GM23338 (cell line): ENCODE measurements at regions not wholly inside any gene's neighbourhood (a gene's known extent, or its start where the extent isn't known, plus 50 kb on each side); places are given as distances from the start of the nearest gene placed in this dataset.

ENCODE experiments used
- ATAC-seq: fragments of 200-7000 bp; cut with Tn5 transposase; 3 replicates; pipeline ENCODE4 v1.9.1; 2020
- DNase-seq: peaks from one replicate; pipeline ENCODE4 v3.0.0-alpha.2; 2015; ENCODE audit warnings: low spot score
- H2AFZ ChIP-seq: fragments of 200-600 bp; sonication (generic); 2 replicates; pipeline ENCODE4 v1.8.0; 2016; ENCODE audit warnings: antibody characterized with exemption, mild to moderate bottlenecking, moderate library complexity
- H3F3A ChIP-seq: fragments of 200-600 bp; sonication (generic); replicated peaks from 2 replicates; pipeline ENCODE4 v1.8.0; 2017; ENCODE audit warnings: antibody characterized with exemption, mixed run types, low read depth
- H3K27ac ChIP-seq: fragments of 200-600 bp; sonication (generic); 2 replicates; pipeline ENCODE4 v1.6.1; 2016; ENCODE audit warnings: low read depth
- H3K27me3 ChIP-seq: fragments of 200-600 bp; sonication (generic); 2 replicates; pipeline ENCODE4 v1.8.0; 2016; ENCODE audit warnings: mild to moderate bottlenecking, mixed run types, moderate library complexity; ENCODE audit not compliant: insufficient read depth
- H3K36me3 ChIP-seq: fragments of 200-600 bp; sonication (generic); 2 replicates; pipeline ENCODE4 v1.8.0; 2016; ENCODE audit warnings: mild to moderate bottlenecking; ENCODE audit not compliant: insufficient read depth
- H3K4me1 ChIP-seq: fragments of 200-600 bp; sonication (generic); 2 replicates; pipeline ENCODE4 v1.8.0; 2016; ENCODE audit warnings: mild to moderate bottlenecking, moderate library complexity; ENCODE audit not compliant: insufficient read depth
- H3K4me2 ChIP-seq: fragments of 200-600 bp; sonication (generic); 2 replicates; pipeline ENCODE4 v1.7.1; 2017; ENCODE audit warnings: mixed run types
- H3K4me3 ChIP-seq: fragments of 200-600 bp; sonication (generic); 2 replicates; pipeline ENCODE4 v1.6.1; 2016; ENCODE audit warnings: mixed run types
- H3K79me2 ChIP-seq: fragments of 200-600 bp; sonication (generic); replicated peaks from 2 replicates; pipeline ENCODE4 v1.8.0; 2017; ENCODE audit warnings: mild to moderate bottlenecking; ENCODE audit not compliant: insufficient read depth
- H3K9me2 ChIP-seq: fragments of 200-600 bp; sonication (generic); 2 replicates; pipeline ENCODE4 v1.8.0; 2017; ENCODE audit not compliant: insufficient read depth
- H4K20me1 ChIP-seq: fragments of 200-600 bp; sonication (generic); replicated peaks from 2 replicates; pipeline ENCODE4 v1.8.0; 2017; ENCODE audit warnings: mild to moderate bottlenecking; ENCODE audit not compliant: insufficient read depth
- H3K27ac Mint-ChIP-seq: 2 replicates; pipeline ENCODE4 v1.8.0; 2020; ENCODE audit warnings: inconsistent platforms, mild to moderate bottlenecking, moderate library complexity, mixed read lengths
- H3K27me3 Mint-ChIP-seq: 3 replicates; pipeline ENCODE4 v1.8.0; 2022; ENCODE audit warnings: low read depth, mild to moderate bottlenecking, moderate library complexity, mixed read lengths, inconsistent platforms; ENCODE audit not compliant: insufficient read depth, poor library complexity
- H3K36me3 Mint-ChIP-seq: 3 replicates; pipeline ENCODE4 v1.8.0; 2021; ENCODE audit warnings: low read depth, mild to moderate bottlenecking, inconsistent platforms, moderate library complexity, mixed read lengths
- H3K4me1 Mint-ChIP-seq: 3 replicates; pipeline ENCODE4 v1.8.0; 2020; ENCODE audit warnings: mild to moderate bottlenecking, inconsistent platforms, mixed read lengths
- H3K4me3 Mint-ChIP-seq: 3 replicates; pipeline ENCODE4 v1.8.0; 2021; ENCODE audit warnings: moderate library complexity, mild to moderate bottlenecking, inconsistent platforms, mixed read lengths
- H3K9me3 Mint-ChIP-seq: 3 replicates; pipeline ENCODE4 v1.8.0; 2020; ENCODE audit warnings: moderate library complexity, mild to moderate bottlenecking, inconsistent platforms, mixed read lengths
- CREB1 ChIP-seq: fragments of 250-450 bp; sonication (Bioruptor Pico); IDR thresholded peaks from 2 replicates; pipeline ENCODE4 v1.5.0; 2020; ENCODE audit warnings: low read depth, mild to moderate bottlenecking, moderate library complexity
- EZH2 ChIP-seq: fragments of 200-600 bp; sonication (generic); IDR thresholded peaks from one replicate; pipeline ENCODE4 v1.8.0; 2017; ENCODE audit warnings: antibody characterized with exemption, mild to moderate bottlenecking, low read depth; ENCODE audit not compliant: unreplicated experiment
- EZH2phosphoT487 ChIP-seq: fragments of 200-600 bp; sonication (generic); IDR thresholded peaks from one replicate; pipeline ENCODE4 v1.8.1; 2018; ENCODE audit warnings: antibody characterized with exemption; ENCODE audit not compliant: unreplicated experiment
- JUNB ChIP-seq: IDR thresholded peaks from one replicate; pipeline ENCODE4 v1.6.1; 2016; ENCODE audit warnings: antibody characterized with exemption; ENCODE audit not compliant: unreplicated experiment
- NANOG ChIP-seq: IDR thresholded peaks from 2 replicates; pipeline ENCODE4 v1.6.1; 2016; ENCODE audit warnings: antibody characterized with exemption, borderline replicate concordance
- POLR2AphosphoS5 ChIP-seq: IDR thresholded peaks from 2 replicates; pipeline ENCODE4 v1.6.1; 2016; ENCODE audit warnings: antibody characterized with exemption, low read depth
- STAT1 ChIP-seq: IDR thresholded peaks from one replicate; pipeline ENCODE4 v1.6.1; 2016; ENCODE audit warnings: antibody characterized with exemption; ENCODE audit not compliant: unreplicated experiment
- ZNF114 ChIP-seq: fragments of 250-450 bp; sonication (Bioruptor Pico); IDR thresholded peaks from 2 replicates; pipeline ENCODE4 v1.5.0; 2020; ENCODE audit warnings: mild to moderate bottlenecking, moderate library complexity
- ZNF331 ChIP-seq: fragments of 250-450 bp; sonication (Bioruptor Pico); IDR thresholded peaks from 2 replicates; pipeline ENCODE4 v1.5.0; 2020; ENCODE audit warnings: low read depth, mild to moderate bottlenecking, moderate library complexity
- TF ChIP-seq, protein P1 (sequence below), 2 experiments: fragments of 200-600 bp in 1 of 2; sonication (generic) in 1 of 2; conservative IDR thresholded peaks; 2 replicates each; pipeline versions ENCODE4 v1.5.1 to v1.6.1; 2016 to 2017; ENCODE audit warnings: antibody characterized with exemption in 2 of 2, low read depth in 2 of 2, mild to moderate bottlenecking in 2 of 2, moderate library complexity in 1 of 2
- TF ChIP-seq, protein P2 (sequence below): IDR thresholded peaks from 2 replicates; pipeline ENCODE4 v1.6.1; 2016; ENCODE audit warnings: antibody characterized with exemption
- TF ChIP-seq, protein P3 (sequence below): IDR thresholded peaks from one replicate; pipeline ENCODE4 v1.6.1; 2018; ENCODE audit warnings: antibody characterized with exemption; ENCODE audit not compliant: unreplicated experiment
- TF ChIP-seq, protein P4 (sequence below): fragments of 250-450 bp; sonication (Bioruptor Pico); IDR thresholded peaks from 2 replicates; pipeline ENCODE4 v1.5.0; 2020; ENCODE audit warnings: mild to moderate bottlenecking, moderate library complexity

DNA sequence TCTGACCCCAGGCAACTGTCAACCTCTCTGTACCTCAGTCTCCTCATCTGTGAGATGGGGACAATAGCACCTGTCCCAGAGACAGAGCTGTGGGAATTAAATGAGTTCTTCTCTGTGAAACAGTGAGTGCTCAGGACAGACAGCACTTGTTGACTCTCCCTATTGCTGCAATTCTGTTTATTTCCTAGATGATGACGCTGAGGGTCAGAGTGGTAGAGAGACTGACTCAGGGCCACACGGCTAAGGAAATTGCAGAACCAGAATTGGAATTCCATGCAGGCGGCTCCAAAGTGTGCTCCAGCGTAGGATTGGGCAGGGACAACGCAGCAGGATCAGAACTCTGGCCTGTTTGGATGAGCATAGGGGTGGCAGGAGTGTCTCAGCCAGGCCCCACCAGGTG lies 302.2 kb downstream of the C16orf95 start:
- H3K4me2 ChIP-seq, result no peak overlapping the region
- no peak overlapping the region for H3K4me3 ChIP-seq
- ATAC-seq (no peak), DNase-seq (no peak)
- no peaks in the 10 kb centered on the region for H3K36me3 ChIP-seq
- H3K27ac ChIP-seq, result no peak overlapping the region
- no peaks in the 10 kb centered on the region for H3K4me1 ChIP-seq
- Mint-ChIP-seq H3K9me3 (no peaks in the 10 kb centered on the region), H3K36me3 (no peaks in the 10 kb centered on the region), H3K27ac (no peak overlapping the region), H3K4me1 (0 out of 3 replicates have a peak, but pooled peaks cover 3% of the 10 kb centered on the region), H3K4me3 (no peak overlapping the region), H3K27me3 (no peaks in the 10 kb centered on the region)
- H2AFZ ChIP-seq, result no peak overlapping the region
- H4K20me1 ChIP-seq, result no peaks in the 10 kb centered on the region
- no peak for TF ChIP-seq CREB1 (CRISPR knock-in tag)
- TF ChIP-seq, protein P1, sequence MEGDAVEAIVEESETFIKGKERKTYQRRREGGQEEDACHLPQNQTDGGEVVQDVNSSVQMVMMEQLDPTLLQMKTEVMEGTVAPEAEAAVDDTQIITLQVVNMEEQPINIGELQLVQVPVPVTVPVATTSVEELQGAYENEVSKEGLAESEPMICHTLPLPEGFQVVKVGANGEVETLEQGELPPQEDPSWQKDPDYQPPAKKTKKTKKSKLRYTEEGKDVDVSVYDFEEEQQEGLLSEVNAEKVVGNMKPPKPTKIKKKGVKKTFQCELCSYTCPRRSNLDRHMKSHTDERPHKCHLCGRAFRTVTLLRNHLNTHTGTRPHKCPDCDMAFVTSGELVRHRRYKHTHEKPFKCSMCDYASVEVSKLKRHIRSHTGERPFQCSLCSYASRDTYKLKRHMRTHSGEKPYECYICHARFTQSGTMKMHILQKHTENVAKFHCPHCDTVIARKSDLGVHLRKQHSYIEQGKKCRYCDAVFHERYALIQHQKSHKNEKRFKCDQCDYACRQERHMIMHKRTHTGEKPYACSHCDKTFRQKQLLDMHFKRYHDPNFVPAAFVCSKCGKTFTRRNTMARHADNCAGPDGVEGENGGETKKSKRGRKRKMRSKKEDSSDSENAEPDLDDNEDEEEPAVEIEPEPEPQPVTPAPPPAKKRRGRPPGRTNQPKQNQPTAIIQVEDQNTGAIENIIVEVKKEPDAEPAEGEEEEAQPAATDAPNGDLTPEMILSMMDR (conservative IDR thresholded peaks at IDR 0.05; ENCODE audit: low read depth in 2 of 2), result no peak
- TF ChIP-seq, protein P2, sequence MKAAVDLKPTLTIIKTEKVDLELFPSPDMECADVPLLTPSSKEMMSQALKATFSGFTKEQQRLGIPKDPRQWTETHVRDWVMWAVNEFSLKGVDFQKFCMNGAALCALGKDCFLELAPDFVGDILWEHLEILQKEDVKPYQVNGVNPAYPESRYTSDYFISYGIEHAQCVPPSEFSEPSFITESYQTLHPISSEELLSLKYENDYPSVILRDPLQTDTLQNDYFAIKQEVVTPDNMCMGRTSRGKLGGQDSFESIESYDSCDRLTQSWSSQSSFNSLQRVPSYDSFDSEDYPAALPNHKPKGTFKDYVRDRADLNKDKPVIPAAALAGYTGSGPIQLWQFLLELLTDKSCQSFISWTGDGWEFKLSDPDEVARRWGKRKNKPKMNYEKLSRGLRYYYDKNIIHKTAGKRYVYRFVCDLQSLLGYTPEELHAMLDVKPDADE, result no peak
- TF ChIP-seq ZNF331, result no peak
- TF ChIP-seq, protein P3, sequence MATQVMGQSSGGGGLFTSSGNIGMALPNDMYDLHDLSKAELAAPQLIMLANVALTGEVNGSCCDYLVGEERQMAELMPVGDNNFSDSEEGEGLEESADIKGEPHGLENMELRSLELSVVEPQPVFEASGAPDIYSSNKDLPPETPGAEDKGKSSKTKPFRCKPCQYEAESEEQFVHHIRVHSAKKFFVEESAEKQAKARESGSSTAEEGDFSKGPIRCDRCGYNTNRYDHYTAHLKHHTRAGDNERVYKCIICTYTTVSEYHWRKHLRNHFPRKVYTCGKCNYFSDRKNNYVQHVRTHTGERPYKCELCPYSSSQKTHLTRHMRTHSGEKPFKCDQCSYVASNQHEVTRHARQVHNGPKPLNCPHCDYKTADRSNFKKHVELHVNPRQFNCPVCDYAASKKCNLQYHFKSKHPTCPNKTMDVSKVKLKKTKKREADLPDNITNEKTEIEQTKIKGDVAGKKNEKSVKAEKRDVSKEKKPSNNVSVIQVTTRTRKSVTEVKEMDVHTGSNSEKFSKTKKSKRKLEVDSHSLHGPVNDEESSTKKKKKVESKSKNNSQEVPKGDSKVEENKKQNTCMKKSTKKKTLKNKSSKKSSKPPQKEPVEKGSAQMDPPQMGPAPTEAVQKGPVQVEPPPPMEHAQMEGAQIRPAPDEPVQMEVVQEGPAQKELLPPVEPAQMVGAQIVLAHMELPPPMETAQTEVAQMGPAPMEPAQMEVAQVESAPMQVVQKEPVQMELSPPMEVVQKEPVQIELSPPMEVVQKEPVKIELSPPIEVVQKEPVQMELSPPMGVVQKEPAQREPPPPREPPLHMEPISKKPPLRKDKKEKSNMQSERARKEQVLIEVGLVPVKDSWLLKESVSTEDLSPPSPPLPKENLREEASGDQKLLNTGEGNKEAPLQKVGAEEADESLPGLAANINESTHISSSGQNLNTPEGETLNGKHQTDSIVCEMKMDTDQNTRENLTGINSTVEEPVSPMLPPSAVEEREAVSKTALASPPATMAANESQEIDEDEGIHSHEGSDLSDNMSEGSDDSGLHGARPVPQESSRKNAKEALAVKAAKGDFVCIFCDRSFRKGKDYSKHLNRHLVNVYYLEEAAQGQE, result no peak
- no peak for TF ChIP-seq JUNB
- TF ChIP-seq, protein P4, sequence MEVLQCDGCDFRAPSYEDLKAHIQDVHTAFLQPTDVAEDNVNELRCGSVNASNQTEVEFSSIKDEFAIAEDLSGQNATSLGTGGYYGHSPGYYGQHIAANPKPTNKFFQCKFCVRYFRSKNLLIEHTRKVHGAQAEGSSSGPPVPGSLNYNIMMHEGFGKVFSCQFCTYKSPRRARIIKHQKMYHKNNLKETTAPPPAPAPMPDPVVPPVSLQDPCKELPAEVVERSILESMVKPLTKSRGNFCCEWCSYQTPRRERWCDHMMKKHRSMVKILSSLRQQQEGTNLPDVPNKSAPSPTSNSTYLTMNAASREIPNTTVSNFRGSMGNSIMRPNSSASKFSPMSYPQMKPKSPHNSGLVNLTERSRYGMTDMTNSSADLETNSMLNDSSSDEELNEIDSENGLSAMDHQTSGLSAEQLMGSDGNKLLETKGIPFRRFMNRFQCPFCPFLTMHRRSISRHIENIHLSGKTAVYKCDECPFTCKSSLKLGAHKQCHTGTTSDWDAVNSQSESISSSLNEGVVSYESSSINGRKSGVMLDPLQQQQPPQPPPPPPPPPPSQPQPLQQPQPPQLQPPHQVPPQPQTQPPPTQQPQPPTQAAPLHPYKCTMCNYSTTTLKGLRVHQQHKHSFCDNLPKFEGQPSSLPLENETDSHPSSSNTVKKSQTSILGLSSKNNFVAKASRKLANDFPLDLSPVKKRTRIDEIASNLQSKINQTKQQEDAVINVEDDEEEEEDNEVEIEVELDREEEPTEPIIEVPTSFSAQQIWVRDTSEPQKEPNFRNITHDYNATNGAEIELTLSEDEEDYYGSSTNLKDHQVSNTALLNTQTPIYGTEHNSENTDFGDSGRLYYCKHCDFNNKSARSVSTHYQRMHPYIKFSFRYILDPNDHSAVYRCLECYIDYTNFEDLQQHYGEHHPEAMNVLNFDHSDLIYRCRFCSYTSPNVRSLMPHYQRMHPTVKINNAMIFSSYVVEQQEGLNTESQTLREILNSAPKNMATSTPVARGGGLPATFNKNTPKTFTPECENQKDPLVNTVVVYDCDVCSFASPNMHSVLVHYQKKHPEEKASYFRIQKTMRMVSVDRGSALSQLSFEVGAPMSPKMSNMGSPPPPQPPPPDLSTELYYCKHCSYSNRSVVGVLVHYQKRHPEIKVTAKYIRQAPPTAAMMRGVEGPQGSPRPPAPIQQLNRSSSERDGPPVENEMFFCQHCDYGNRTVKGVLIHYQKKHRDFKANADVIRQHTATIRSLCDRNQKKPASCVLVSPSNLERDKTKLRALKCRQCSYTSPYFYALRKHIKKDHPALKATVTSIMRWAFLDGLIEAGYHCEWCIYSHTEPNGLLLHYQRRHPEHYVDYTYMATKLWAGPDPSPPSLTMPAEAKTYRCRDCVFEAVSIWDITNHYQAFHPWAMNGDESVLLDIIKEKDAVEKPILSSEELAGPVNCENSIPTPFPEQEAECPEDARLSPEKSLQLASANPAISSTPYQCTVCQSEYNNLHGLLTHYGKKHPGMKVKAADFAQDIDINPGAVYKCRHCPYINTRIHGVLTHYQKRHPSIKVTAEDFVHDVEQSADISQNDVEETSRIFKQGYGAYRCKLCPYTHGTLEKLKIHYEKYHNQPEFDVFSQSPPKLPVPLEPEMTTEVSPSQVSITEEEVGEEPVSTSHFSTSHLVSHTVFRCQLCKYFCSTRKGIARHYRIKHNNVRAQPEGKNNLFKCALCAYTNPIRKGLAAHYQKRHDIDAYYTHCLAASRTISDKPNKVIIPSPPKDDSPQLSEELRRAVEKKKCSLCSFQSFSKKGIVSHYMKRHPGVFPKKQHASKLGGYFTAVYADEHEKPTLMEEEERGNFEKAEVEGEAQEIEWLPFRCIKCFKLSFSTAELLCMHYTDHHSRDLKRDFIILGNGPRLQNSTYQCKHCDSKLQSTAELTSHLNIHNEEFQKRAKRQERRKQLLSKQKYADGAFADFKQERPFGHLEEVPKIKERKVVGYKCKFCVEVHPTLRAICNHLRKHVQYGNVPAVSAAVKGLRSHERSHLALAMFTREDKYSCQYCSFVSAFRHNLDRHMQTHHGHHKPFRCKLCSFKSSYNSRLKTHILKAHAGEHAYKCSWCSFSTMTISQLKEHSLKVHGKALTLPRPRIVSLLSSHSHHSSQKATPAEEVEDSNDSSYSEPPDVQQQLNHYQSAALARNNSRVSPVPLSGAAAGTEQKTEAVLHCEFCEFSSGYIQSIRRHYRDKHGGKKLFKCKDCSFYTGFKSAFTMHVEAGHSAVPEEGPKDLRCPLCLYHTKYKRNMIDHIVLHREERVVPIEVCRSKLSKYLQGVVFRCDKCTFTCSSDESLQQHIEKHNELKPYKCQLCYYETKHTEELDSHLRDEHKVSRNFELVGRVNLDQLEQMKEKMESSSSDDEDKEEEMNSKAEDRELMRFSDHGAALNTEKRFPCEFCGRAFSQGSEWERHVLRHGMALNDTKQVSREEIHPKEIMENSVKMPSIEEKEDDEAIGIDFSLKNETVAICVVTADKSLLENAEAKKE, result no peak
- TF ChIP-seq EZH2, result no peak
- TF ChIP-seq EZH2phosphoT487, result no peak
- TF ChIP-seq STAT1, result no peak
- TF ChIP-seq NANOG, result no peak
- TF ChIP-seq ZNF114 (CRISPR knock-in tag), result no peak
- TF ChIP-seq POLR2AphosphoS5, result no peak
- H3K9me2 ChIP-seq, result 0 out of 2 replicates have a peak, but pooled peaks cover 2% of the 10 kb centered on the region
- H3K79me2 ChIP-seq, result no peaks in the 10 kb centered on the region
- no peaks in the 10 kb centered on the region for H3K27me3 ChIP-seq
- no peaks in the 10 kb centered on the region for H3F3A ChIP-seq
